Endothelial cell of umbilical vein (primary cell): ENCODE measurements at regions not wholly inside any gene's neighbourhood (a gene's known extent, or its start where the extent isn't known, plus 50 kb on each side); places are given as distances from the start of the nearest gene placed in this dataset.

Source experiments
- CTCF ChIP-seq, 2 donors: IDR thresholded peaks; 1 replicate in 1 of 2; 2 replicates in 1 of 2; pipeline ENCODE4 v1.5.1; 2011; ENCODE audit warnings: low read length in 2 of 2, mild to moderate bottlenecking in 2 of 2, moderate library complexity in 2 of 2, control low read depth in 1 of 2, inconsistent platforms in 1 of 2, low read depth in 1 of 2; ENCODE audit not compliant: insufficient read depth in 1 of 2; ENCODE audit errors: extremely low read depth in 1 of 2
- EZH2 ChIP-seq: IDR thresholded peaks from 2 replicates; pipeline ENCODE4 v1.6.1; 2012; ENCODE audit warnings: borderline replicate concordance, low read depth, mild to moderate bottlenecking, moderate library complexity, low read length, inconsistent platforms; ENCODE audit not compliant: severe bottlenecking
- GATA2 ChIP-seq: IDR thresholded peaks from 2 replicates; pipeline ENCODE4 v1.7.0; 2011; ENCODE audit warnings: low read depth, mild to moderate bottlenecking, moderate library complexity, mixed read lengths, low read length; ENCODE audit not compliant: insufficient read length, insufficient read depth
- MYC ChIP-seq: IDR thresholded peaks from one replicate; pipeline ENCODE4 v1.6.1; 2011; ENCODE audit warnings: mild to moderate bottlenecking, low read depth, low read length
- POLR2A ChIP-seq: IDR thresholded peaks from 2 replicates; pipeline ENCODE4 v1.6.1; 2012; ENCODE audit warnings: low read depth, mild to moderate bottlenecking, control low read depth, low read length
- POLR2AphosphoS5 ChIP-seq: IDR thresholded peaks from 2 replicates; pipeline ENCODE4 v1.6.1; 2012; ENCODE audit warnings: low read depth, mild to moderate bottlenecking, control low read depth, low read length, moderate library complexity; ENCODE audit not compliant: insufficient read depth

GRCh38 chr7:41463770-41464470 is 239.0 kb downstream of the INHBA start:
- TF ChIP-seq EZH2: no peak
- no peak for TF ChIP-seq CTCF (IDR thresholded peaks at IDR 0.05; ENCODE audit: extremely low read depth in 1 of 2, insufficient read depth in 1 of 2, low read depth in 1 of 2, low read length in 2 of 2)
- no peak for TF ChIP-seq POLR2AphosphoS5
- no peak for TF ChIP-seq MYC
- no peak for TF ChIP-seq POLR2A
- TF ChIP-seq GATA2: no peak
